ENCODE measurements at regions not wholly inside any gene's neighbourhood (a gene's known extent, or its start where the extent isn't known, plus 50 kb on each side); places are given as distances from the start of the nearest gene placed in this dataset.

GRCh38 chr9:99579964-99580363 lies 241.7 kb upstream of the NR4A3 start:
- Histone ChIP-seq H3K4me2 (no peak overlapping the region), H3K9ac (no peak overlapping the region), H3K27ac (ENCODE audit: low read depth in 2 of 2, low read length in 1 of 2) (no peak overlapping the region; a peak in 1 of 4 replicates), H3K4me1 (ENCODE audit: control insufficient read depth in 1 of 2, insufficient read depth in 2 of 2, low read depth in 1 of 2, low read length in 1 of 2) (peaks cover 0 to 17% of the 10 kb centered on the region in 2 experiments; a peak in 2 of 4 replicates), H3K9me2 (no peaks in the 10 kb centered on the region), H3F3A (replicated peaks; ENCODE audit: insufficient read depth) (no peaks in the 10 kb centered on the region), H2AFZ (ENCODE audit: low read depth) (no peak overlapping the region), H3K27me3 (ENCODE audit: insufficient read depth) (no peaks in the 10 kb centered on the region), H3K36me3 (replicated peaks in 1 of 2; ENCODE audit: control insufficient read depth in 1 of 2, insufficient read depth in 2 of 2, low read length in 1 of 2) (no peaks in the 10 kb centered on the region), H3K79me2 (ENCODE audit: insufficient read depth) (no peaks in the 10 kb centered on the region), H4K20me1 (ENCODE audit: insufficient read depth) (no peaks in the 10 kb centered on the region), H3K4me3 (ENCODE audit: low read depth in 2 of 2, low read length in 1 of 2) (no peak overlapping the region), H3K9me3 (no peaks in the 10 kb centered on the region)
- CTCF ChIA-PET: no interaction called here
- POLR2A ChIA-PET: no interaction called here
- DNase-seq: no peak
- WGBS (ENCODE audit: low lambda C conversion rate): 48% methylated on average over 1 of the region's 4 CpGs
- no peak for TF ChIP-seq YY1 (IDR thresholded peaks at IDR 0.05; ENCODE audit: low read depth)
- TF ChIP-seq JUND (IDR thresholded peaks at IDR 0.05): no peak
- no peak for TF ChIP-seq EZH2phosphoT487 (IDR thresholded peaks at IDR 0.05; ENCODE audit: borderline replicate concordance, low read depth)
- TF ChIP-seq MEF2A (IDR thresholded peaks at IDR 0.05; ENCODE audit: borderline replicate concordance, low read depth): no peak

GRCh38 chr9:99582814-99583213 lies 238.9 kb upstream of the NR4A3 start:
- Histone ChIP-seq H3K27me3 (ENCODE audit: insufficient read depth) (no peaks in the 10 kb centered on the region), H3K9ac (no peak overlapping the region), H3K27ac (ENCODE audit: low read depth in 2 of 2, low read length in 1 of 2) (no peak overlapping the region), H3K4me3 (ENCODE audit: low read depth in 2 of 2, low read length in 1 of 2) (no peak overlapping the region), H3K79me2 (ENCODE audit: insufficient read depth) (no peaks in the 10 kb centered on the region), H3K9me2 (no peaks in the 10 kb centered on the region), H3K4me2 (no peak overlapping the region), H3K36me3 (replicated peaks in 1 of 2; ENCODE audit: control insufficient read depth in 1 of 2, insufficient read depth in 2 of 2, low read length in 1 of 2) (no peaks in the 10 kb centered on the region), H2AFZ (ENCODE audit: low read depth) (no peak overlapping the region), H4K20me1 (ENCODE audit: insufficient read depth) (no peaks in the 10 kb centered on the region), H3K4me1 (ENCODE audit: control insufficient read depth in 1 of 2, insufficient read depth in 2 of 2, low read depth in 1 of 2, low read length in 1 of 2) (no peaks in the 10 kb centered on the region), H3K9me3 (no peaks in the 10 kb centered on the region), H3F3A (replicated peaks; ENCODE audit: insufficient read depth) (no peaks in the 10 kb centered on the region)
- no peak for TF ChIP-seq TAF1 (IDR thresholded peaks at IDR 0.05; ENCODE audit: borderline replicate concordance, low read depth, low read length)
- TF ChIP-seq FOXJ3 (CRISPR knock-in tag; IDR thresholded peaks at IDR 0.05): no peak
- TF ChIP-seq TCF12 (IDR thresholded peaks at IDR 0.05): no peak
- no peak for DNase-seq
- POLR2A ChIA-PET: no interaction called here
- 61% methylated on average over 6 of the region's 6 CpGs for WGBS (ENCODE audit: low lambda C conversion rate)
- CTCF ChIA-PET: interaction anchor here (2.1 kb wide), 1 partner anchor 19 kb away, joined by 6 read pairs; no protein-coding TSS in a partner anchor

GRCh38 chr9:99588299-99588698 lies 233.4 kb upstream of the NR4A3 start:
- H3K4me2 ChIP-seq: no peak overlapping the region
- DNase-seq: no peak
- no peaks in the 10 kb centered on the region for H3K79me2 ChIP-seq (ENCODE audit: insufficient read depth)
- no peak overlapping the region for H3K27ac ChIP-seq (ENCODE audit: low read depth in 2 of 2, low read length in 1 of 2)
- WGBS (ENCODE audit: low lambda C conversion rate): 44% methylated on average over 3 of the region's 3 CpGs
- no peak overlapping the region for H3K4me3 ChIP-seq (ENCODE audit: low read depth in 2 of 2, low read length in 1 of 2)
- no peak overlapping the region for H2AFZ ChIP-seq (ENCODE audit: low read depth)
- H3K9me3 ChIP-seq: no peaks in the 10 kb centered on the region
- no peaks in the 10 kb centered on the region for H3K4me1 ChIP-seq (ENCODE audit: control insufficient read depth in 1 of 2, insufficient read depth in 2 of 2, low read depth in 1 of 2, low read length in 1 of 2)
- TF ChIP-seq, protein P1, sequence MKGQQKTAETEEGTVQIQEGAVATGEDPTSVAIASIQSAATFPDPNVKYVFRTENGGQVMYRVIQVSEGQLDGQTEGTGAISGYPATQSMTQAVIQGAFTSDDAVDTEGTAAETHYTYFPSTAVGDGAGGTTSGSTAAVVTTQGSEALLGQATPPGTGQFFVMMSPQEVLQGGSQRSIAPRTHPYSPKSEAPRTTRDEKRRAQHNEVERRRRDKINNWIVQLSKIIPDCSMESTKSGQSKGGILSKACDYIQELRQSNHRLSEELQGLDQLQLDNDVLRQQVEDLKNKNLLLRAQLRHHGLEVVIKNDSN (IDR thresholded peaks at IDR 0.05; ENCODE audit: borderline replicate concordance, low read depth): no peak
- TF ChIP-seq GABPA (IDR thresholded peaks at IDR 0.05; ENCODE audit: low read depth) (no peak), MXI1 (IDR thresholded peaks at IDR 0.05; ENCODE audit: low read depth, low read length) (no peak), FOXJ3 (CRISPR knock-in tag; IDR thresholded peaks at IDR 0.05) (no peak), TEAD4 (IDR thresholded peaks at IDR 0.05; ENCODE audit: borderline replicate concordance, insufficient read depth) (no peak), FOXM1 (IDR thresholded peaks at IDR 0.05; ENCODE audit: low read depth) (no peak)
- CTCF ChIA-PET: no interaction called here
- H3F3A ChIP-seq (replicated peaks; ENCODE audit: insufficient read depth): no peaks in the 10 kb centered on the region
- H3K9ac ChIP-seq: no peak overlapping the region
- no peaks in the 10 kb centered on the region for H3K36me3 ChIP-seq (replicated peaks in 1 of 2; ENCODE audit: control insufficient read depth in 1 of 2, insufficient read depth in 2 of 2, low read length in 1 of 2)
- POLR2A ChIA-PET: no interaction called here
- no peaks in the 10 kb centered on the region for H3K27me3 ChIP-seq (ENCODE audit: insufficient read depth)
- no peaks in the 10 kb centered on the region for H3K9me2 ChIP-seq
- no peaks in the 10 kb centered on the region for H4K20me1 ChIP-seq (ENCODE audit: insufficient read depth)
